ENCODE measurements at regions not wholly inside any gene's neighbourhood (a gene's known extent, or its start where the extent isn't known, plus 50 kb on each side); places are given as distances from the start of the nearest gene placed in this dataset.

DNA sequence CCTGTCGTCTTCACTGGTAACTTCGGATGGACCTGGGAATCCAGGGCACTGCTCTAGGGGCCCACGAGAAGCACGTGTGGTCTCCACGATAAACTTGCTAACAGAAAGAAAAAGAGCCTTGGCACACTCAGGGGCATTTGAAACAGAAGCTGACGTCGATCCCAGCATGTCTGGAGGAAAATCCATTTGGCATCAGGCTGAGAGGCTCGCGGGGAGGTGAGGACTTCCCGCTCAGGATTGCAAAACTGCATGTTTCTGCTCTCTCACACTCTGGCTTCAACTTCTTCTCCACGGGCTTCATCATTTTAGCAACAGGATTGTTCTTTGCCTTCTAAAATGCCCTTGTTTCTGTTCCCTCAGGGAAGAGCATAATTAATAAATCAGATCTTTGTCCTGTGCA, 181.7 kb upstream of the COPS8 start:
- BruUV-seq (replicated peaks): no TSS peak
- ChIA-PET CTCF (ENCODE audit: low intra/inter-chr PET ratio) (no interaction called here), POLR2A (no interaction called here)
- H3K4me3 ChIP-seq: no peak overlapping the region
- no peak overlapping the region for H3K9ac ChIP-seq (ENCODE audit: insufficient read depth in 1 of 2, low read depth in 2 of 2, low read length in 2 of 2)
- ATAC-seq (no peak), DNase-seq (ENCODE audit: extremely low read depth in 1 of 4, low spot score in 3 of 4) (no peak), FAIRE-seq (no peak)
- intact Hi-C loops (cut with micrococcal nuclease) (no loop called here), in situ Hi-C loops (cut with MboI) (no loop called here)
- 0% methylated on average over 6 of the region's 11 CpGs for WGBS (ENCODE audit: insufficient coverage, low coverage, missing lambda C conversion rate)
- H2AFZ ChIP-seq (ENCODE audit: low read depth, low read length): no peak overlapping the region
- no peaks in the 10 kb centered on the region for H4K20me1 ChIP-seq (replicated peaks; ENCODE audit: control insufficient read depth, insufficient read depth, low read length)
- H3K9me1 ChIP-seq (ENCODE audit: control insufficient read depth, insufficient read depth, low read length): no peaks in the 10 kb centered on the region
- no peak for TF ChIP-seq SNIP1 (IDR thresholded peaks at IDR 0.05; ENCODE audit: low read depth)
- TF ChIP-seq, protein P1, sequence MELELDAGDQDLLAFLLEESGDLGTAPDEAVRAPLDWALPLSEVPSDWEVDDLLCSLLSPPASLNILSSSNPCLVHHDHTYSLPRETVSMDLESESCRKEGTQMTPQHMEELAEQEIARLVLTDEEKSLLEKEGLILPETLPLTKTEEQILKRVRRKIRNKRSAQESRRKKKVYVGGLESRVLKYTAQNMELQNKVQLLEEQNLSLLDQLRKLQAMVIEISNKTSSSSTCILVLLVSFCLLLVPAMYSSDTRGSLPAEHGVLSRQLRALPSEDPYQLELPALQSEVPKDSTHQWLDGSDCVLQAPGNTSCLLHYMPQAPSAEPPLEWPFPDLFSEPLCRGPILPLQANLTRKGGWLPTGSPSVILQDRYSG (tag; conservative IDR thresholded peaks at IDR 0.05; ENCODE audit: low read depth): no peak
- TF ChIP-seq NFYB (IDR thresholded peaks at IDR 0.05; ENCODE audit: extremely low read depth, insufficient read length): no peak
- no peak for TF ChIP-seq ZBTB7A (IDR thresholded peaks at IDR 0.05; ENCODE audit: borderline replicate concordance, control insufficient read depth, low read depth, low read length)
- no peak for TF ChIP-seq RHOXF2B (CRISPR knock-in tag; conservative IDR thresholded peaks at IDR 0.05)
- no peak for TF ChIP-seq RBM15 (IDR thresholded peaks at IDR 0.05; ENCODE audit: insufficient read depth, low read length)
- no peak for TF ChIP-seq NR2F6 (CRISPR knock-in tag; IDR thresholded peaks at IDR 0.05)
- no peak for TF ChIP-seq KLF13 (tag; IDR thresholded peaks at IDR 0.05; ENCODE audit: borderline replicate concordance, low read depth)
- TF ChIP-seq NCOA2 (IDR thresholded peaks at IDR 0.05; ENCODE audit: partially characterized antibody in 2 of 2): no peak
- no peak for TF ChIP-seq ZNF764 (CRISPR knock-in tag; IDR thresholded peaks at IDR 0.05; ENCODE audit: low read depth)
- TF ChIP-seq LARP7 (IDR thresholded peaks at IDR 0.05): no peak
- TF ChIP-seq, protein P2, sequence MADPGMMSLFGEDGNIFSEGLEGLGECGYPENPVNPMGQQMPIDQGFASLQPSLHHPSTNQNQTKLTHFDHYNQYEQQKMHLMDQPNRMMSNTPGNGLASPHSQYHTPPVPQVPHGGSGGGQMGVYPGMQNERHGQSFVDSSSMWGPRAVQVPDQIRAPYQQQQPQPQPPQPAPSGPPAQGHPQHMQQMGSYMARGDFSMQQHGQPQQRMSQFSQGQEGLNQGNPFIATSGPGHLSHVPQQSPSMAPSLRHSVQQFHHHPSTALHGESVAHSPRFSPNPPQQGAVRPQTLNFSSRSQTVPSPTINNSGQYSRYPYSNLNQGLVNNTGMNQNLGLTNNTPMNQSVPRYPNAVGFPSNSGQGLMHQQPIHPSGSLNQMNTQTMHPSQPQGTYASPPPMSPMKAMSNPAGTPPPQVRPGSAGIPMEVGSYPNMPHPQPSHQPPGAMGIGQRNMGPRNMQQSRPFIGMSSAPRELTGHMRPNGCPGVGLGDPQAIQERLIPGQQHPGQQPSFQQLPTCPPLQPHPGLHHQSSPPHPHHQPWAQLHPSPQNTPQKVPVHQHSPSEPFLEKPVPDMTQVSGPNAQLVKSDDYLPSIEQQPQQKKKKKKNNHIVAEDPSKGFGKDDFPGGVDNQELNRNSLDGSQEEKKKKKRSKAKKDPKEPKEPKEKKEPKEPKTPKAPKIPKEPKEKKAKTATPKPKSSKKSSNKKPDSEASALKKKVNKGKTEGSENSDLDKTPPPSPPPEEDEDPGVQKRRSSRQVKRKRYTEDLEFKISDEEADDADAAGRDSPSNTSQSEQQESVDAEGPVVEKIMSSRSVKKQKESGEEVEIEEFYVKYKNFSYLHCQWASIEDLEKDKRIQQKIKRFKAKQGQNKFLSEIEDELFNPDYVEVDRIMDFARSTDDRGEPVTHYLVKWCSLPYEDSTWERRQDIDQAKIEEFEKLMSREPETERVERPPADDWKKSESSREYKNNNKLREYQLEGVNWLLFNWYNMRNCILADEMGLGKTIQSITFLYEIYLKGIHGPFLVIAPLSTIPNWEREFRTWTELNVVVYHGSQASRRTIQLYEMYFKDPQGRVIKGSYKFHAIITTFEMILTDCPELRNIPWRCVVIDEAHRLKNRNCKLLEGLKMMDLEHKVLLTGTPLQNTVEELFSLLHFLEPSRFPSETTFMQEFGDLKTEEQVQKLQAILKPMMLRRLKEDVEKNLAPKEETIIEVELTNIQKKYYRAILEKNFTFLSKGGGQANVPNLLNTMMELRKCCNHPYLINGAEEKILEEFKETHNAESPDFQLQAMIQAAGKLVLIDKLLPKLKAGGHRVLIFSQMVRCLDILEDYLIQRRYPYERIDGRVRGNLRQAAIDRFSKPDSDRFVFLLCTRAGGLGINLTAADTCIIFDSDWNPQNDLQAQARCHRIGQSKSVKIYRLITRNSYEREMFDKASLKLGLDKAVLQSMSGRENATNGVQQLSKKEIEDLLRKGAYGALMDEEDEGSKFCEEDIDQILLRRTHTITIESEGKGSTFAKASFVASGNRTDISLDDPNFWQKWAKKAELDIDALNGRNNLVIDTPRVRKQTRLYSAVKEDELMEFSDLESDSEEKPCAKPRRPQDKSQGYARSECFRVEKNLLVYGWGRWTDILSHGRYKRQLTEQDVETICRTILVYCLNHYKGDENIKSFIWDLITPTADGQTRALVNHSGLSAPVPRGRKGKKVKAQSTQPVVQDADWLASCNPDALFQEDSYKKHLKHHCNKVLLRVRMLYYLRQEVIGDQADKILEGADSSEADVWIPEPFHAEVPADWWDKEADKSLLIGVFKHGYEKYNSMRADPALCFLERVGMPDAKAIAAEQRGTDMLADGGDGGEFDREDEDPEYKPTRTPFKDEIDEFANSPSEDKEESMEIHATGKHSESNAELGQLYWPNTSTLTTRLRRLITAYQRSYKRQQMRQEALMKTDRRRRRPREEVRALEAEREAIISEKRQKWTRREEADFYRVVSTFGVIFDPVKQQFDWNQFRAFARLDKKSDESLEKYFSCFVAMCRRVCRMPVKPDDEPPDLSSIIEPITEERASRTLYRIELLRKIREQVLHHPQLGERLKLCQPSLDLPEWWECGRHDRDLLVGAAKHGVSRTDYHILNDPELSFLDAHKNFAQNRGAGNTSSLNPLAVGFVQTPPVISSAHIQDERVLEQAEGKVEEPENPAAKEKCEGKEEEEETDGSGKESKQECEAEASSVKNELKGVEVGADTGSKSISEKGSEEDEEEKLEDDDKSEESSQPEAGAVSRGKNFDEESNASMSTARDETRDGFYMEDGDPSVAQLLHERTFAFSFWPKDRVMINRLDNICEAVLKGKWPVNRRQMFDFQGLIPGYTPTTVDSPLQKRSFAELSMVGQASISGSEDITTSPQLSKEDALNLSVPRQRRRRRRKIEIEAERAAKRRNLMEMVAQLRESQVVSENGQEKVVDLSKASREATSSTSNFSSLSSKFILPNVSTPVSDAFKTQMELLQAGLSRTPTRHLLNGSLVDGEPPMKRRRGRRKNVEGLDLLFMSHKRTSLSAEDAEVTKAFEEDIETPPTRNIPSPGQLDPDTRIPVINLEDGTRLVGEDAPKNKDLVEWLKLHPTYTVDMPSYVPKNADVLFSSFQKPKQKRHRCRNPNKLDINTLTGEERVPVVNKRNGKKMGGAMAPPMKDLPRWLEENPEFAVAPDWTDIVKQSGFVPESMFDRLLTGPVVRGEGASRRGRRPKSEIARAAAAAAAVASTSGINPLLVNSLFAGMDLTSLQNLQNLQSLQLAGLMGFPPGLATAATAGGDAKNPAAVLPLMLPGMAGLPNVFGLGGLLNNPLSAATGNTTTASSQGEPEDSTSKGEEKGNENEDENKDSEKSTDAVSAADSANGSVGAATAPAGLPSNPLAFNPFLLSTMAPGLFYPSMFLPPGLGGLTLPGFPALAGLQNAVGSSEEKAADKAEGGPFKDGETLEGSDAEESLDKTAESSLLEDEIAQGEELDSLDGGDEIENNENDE (IDR thresholded peaks at IDR 0.05; ENCODE audit: low read depth, low read length): no peak
- H3K36me3 ChIP-seq (ENCODE audit: control insufficient read depth, insufficient read depth, low read length): no peaks in the 10 kb centered on the region
- H3K4me2 ChIP-seq (ENCODE audit: insufficient read depth, low read length): no peak overlapping the region
- no peaks in the 10 kb centered on the region for H3K4me1 ChIP-seq (replicated peaks in 1 of 2; ENCODE audit: control insufficient read depth in 2 of 2, insufficient read depth in 2 of 2, low read length in 2 of 2)
- peaks cover 0 to 24% of the 10 kb centered on the region in 2 experiments; a peak in 2 of 5 replicates for H3K27me3 ChIP-seq (ENCODE audit: control insufficient read depth in 2 of 2, insufficient read depth in 2 of 2, low read length in 2 of 2)
- H3K27ac ChIP-seq (ENCODE audit: extremely low read depth, low read depth, low read length): no peak overlapping the region
- no peaks in the 10 kb centered on the region for H3K79me2 ChIP-seq (ENCODE audit: control insufficient read depth, insufficient read depth, low read length)
- no peaks in the 10 kb centered on the region for H3K9me3 ChIP-seq (replicated peaks; ENCODE audit: control insufficient read depth, insufficient read depth, low read depth, low read length)

All from K562 (cell line).